ENCODE measurements at regions not wholly inside any gene's neighbourhood (a gene's known extent, or its start where the extent isn't known, plus 50 kb on each side); places are given as distances from the start of the nearest gene placed in this dataset.
"Not testable (repeated sequence)": the region's sequence is repeated elsewhere in the genome, so short reads cannot be mapped to it uniquely, and the experiment has no call there.

GRCh38 chr1:2851918-2852317, 50.4 kb upstream of the TTC34 start:
- not testable (repeated sequence) for DNase-seq

- no peak for DNase-seq
Measured at GRCh38 chr1:2853711-2854110, 52.2 kb upstream of the TTC34 start.

GRCh38 chr1:2854151-2854550, 52.7 kb upstream of the TTC34 start:
- DNase-seq, result no peak

GRCh38 chr1:2854611-2855010, 53.1 kb upstream of the TTC34 start:
- DNase-seq, result no peak

- no peak for DNase-seq
Measured at GRCh38 chr1:2855206-2856065, 53.9 kb upstream of the TTC34 start.

GRCh38 chr1:2856066-2856390, 54.5 kb upstream of the TTC34 start:
- no peak for DNase-seq

- DNase-seq, result no peak
Measured at GRCh38 chr1:2856676-2857375, 55.3 kb upstream of the TTC34 start.

- DNase-seq, result no peak
Measured at GRCh38 chr1:2857521-2857920, 56.0 kb upstream of the TTC34 start.

GRCh38 chr1:2858676-2859075, 57.2 kb upstream of the TTC34 start:
- no peak for DNase-seq

GRCh38 chr1:2859219-2859880, 57.9 kb upstream of the TTC34 start:
- no peak for DNase-seq

- no peak for DNase-seq
Measured at GRCh38 chr1:2859881-2860430, 58.5 kb upstream of the TTC34 start.

- no peak for DNase-seq
Measured at GRCh38 chr1:2860476-2861142, 59.1 kb upstream of the TTC34 start.

- no peak for DNase-seq
Measured at GRCh38 chr1:2861143-2861987, 59.9 kb upstream of the TTC34 start.

GRCh38 chr1:2861988-2862813, 60.7 kb upstream of the TTC34 start:
- DNase-seq, result no peak

- DNase-seq, result no peak
Measured at GRCh38 chr1:2862814-2863647, 61.5 kb upstream of the TTC34 start.

- DNase-seq, result no peak
Measured at GRCh38 chr1:2863648-2863963, 62.1 kb upstream of the TTC34 start.

- DNase-seq, result no peak
Measured at GRCh38 chr1:2864203-2864905, 62.9 kb upstream of the TTC34 start.

GRCh38 chr1:2865000-2865399, 63.5 kb upstream of the TTC34 start:
- no peak for DNase-seq
